PC-9 (cell line): ENCODE measurements at regions not wholly inside any gene's neighbourhood (a gene's known extent, or its start where the extent isn't known, plus 50 kb on each side); places are given as distances from the start of the nearest gene placed in this dataset.

Source experiments
- EZH2 ChIP-seq: fragments of 200-600 bp; sonication (generic); IDR thresholded peaks from 2 replicates; pipeline ENCODE4 v1.8.0; 2017; ENCODE audit warnings: antibody characterized with exemption, low read depth
- TF ChIP-seq, protein P1 (sequence below): fragments of 200-600 bp; sonication (generic); conservative IDR thresholded peaks from 2 replicates; pipeline ENCODE4 v1.6.1; 2017; ENCODE audit warnings: mixed run types, antibody characterized with exemption, mild to moderate bottlenecking, moderate library complexity

DNA sequence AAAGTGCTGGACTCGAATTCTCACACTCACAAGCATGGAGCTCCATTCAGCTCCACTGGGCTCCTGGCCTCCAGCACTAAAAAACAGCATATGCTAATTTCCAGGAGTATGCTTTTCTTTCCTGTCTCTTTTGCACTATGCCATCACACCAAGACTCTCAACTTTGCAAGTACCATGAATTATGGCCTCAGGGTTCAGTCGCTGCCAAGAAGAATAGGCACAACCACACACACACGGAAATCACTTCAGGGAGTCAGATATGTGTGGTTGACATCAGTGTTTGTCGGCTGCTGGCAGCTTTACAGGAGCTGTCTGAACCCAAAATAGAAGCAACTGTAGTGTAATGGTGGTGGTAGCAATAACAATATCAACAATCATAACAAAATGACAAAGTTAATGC lies 305.0 kb upstream of the SLCO3A1 start:
- TF ChIP-seq, protein P1, sequence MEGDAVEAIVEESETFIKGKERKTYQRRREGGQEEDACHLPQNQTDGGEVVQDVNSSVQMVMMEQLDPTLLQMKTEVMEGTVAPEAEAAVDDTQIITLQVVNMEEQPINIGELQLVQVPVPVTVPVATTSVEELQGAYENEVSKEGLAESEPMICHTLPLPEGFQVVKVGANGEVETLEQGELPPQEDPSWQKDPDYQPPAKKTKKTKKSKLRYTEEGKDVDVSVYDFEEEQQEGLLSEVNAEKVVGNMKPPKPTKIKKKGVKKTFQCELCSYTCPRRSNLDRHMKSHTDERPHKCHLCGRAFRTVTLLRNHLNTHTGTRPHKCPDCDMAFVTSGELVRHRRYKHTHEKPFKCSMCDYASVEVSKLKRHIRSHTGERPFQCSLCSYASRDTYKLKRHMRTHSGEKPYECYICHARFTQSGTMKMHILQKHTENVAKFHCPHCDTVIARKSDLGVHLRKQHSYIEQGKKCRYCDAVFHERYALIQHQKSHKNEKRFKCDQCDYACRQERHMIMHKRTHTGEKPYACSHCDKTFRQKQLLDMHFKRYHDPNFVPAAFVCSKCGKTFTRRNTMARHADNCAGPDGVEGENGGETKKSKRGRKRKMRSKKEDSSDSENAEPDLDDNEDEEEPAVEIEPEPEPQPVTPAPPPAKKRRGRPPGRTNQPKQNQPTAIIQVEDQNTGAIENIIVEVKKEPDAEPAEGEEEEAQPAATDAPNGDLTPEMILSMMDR, result no peak
- no peak for TF ChIP-seq EZH2
